B cell (primary cell): ENCODE measurements at regions not wholly inside any gene's neighbourhood (a gene's known extent, or its start where the extent isn't known, plus 50 kb on each side); places are given as distances from the start of the nearest gene placed in this dataset.
"Not testable (repeated sequence)": the region's sequence is repeated elsewhere in the genome, so short reads cannot be mapped to it uniquely, and the experiment has no call there.

Source experiments
- ATAC-seq: fragments of 200-7000 bp; cut with Tn5 transposase; one replicate; pipeline ENCODE4 v1.10.0; 2021; ENCODE audit warnings: low read depth, mild to moderate bottlenecking, moderate number of reproducible peaks, moderate library complexity
- CTCF ChIA-PET: fragments of 350-600 bp; sonication (Branson Sonifier 250); formaldehyde crosslinking; loops from one replicate; lab custom pipeline; 2021; ENCODE audit warnings: antibody characterized with exemption, inconsistent platforms; lab: Charles Lee
- POLR2A ChIA-PET: fragments of 350-600 bp; sonication (Branson Sonifier 250); formaldehyde crosslinking; loops from one replicate; lab custom pipeline; 2021; ENCODE audit warnings: antibody characterized with exemption; lab: Charles Lee
- DNase-seq: peaks from one replicate; pipeline ENCODE4 v3.0.0; 2013
- H2AFZ ChIP-seq: 2 replicates; pipeline ENCODE4 v1.6.1; 2012; ENCODE audit warnings: mild to moderate bottlenecking, low read depth, low read length; ENCODE audit not compliant: insufficient read depth, poor library complexity, severe bottlenecking
- H3K27ac ChIP-seq, 2 donors: 1 replicate in 1 of 2; 2 replicates in 1 of 2; pipeline ENCODE4 v1.5.1; 2012 to 2013; ENCODE audit warnings: low read length in 2 of 2, mild to moderate bottlenecking in 2 of 2, moderate library complexity in 1 of 2
- H3K27me3 ChIP-seq, 4 experiments: fragments of 200-600 bp in 1 of 4; sonication (generic) in 1 of 4; replicated peaks in 1 of 4; 1 replicate in 2 of 4; 2 replicates in 2 of 4; pipeline versions ENCODE4 v1.6.1 to v1.7.0; 2013 to 2016; ENCODE audit warnings: low read length in 3 of 4, mild to moderate bottlenecking in 2 of 4, mixed read lengths in 1 of 4, moderate library complexity in 1 of 4; ENCODE audit not compliant: insufficient read depth in 4 of 4, control insufficient read depth in 3 of 4; ENCODE audit errors: control extremely low read depth in 1 of 4
- H3K36me3 ChIP-seq, 2 experiments: replicated peaks in 1 of 2; 1 replicate in 1 of 2; 2 replicates in 1 of 2; pipeline versions ENCODE4 v1.6.1 to v1.7.1; 2013; ENCODE audit warnings: low read length in 1 of 2; ENCODE audit not compliant: insufficient read depth in 2 of 2, control insufficient read depth in 1 of 2; ENCODE audit errors: control extremely low read depth in 1 of 2, extremely low read depth in 1 of 2
- H3K4me1 ChIP-seq, 2 donors: fragments of 200-600 bp in 1 of 2; sonication (generic) in 1 of 2; 1 replicate in 1 of 2; 2 replicates in 1 of 2; pipeline versions ENCODE4 v1.5.1 to v1.6.1; 2013 to 2017; ENCODE audit warnings: low read length in 2 of 2; ENCODE audit not compliant: control insufficient read depth in 2 of 2, insufficient read depth in 2 of 2
- H3K4me2 ChIP-seq: replicated peaks from 2 replicates; pipeline ENCODE3; 2012; ENCODE audit warnings: mild to moderate bottlenecking, low read depth, low read length; ENCODE audit not compliant: poor library complexity, severe bottlenecking
- H3K4me3 ChIP-seq, 5 experiments: fragments of 200-600 bp in 1 of 5; sonication (generic) in 1 of 5; 1 replicate in 3 of 5; 2 replicates in 2 of 5; pipeline versions ENCODE4 v1.5.1 to v1.7.0; 2011 to 2016; ENCODE audit warnings: low read length in 4 of 5, mild to moderate bottlenecking in 4 of 5, low read depth in 2 of 5, control low read depth in 1 of 5, moderate library complexity in 1 of 5; ENCODE audit not compliant: insufficient read depth in 1 of 5; ENCODE audit errors: control extremely low read depth in 1 of 5, extremely low read depth in 1 of 5
- H3K79me2 ChIP-seq: fragments of 200-600 bp; sonication (generic); one replicate; pipeline ENCODE4 v1.6.0; 2016; ENCODE audit warnings: low read length; ENCODE audit not compliant: control insufficient read depth, insufficient read depth
- H3K9ac ChIP-seq: fragments of 200-600 bp; sonication (generic); 2 replicates; pipeline ENCODE4 v1.6.1; 2017; ENCODE audit warnings: mild to moderate bottlenecking, low read length, moderate library complexity
- H3K9me3 ChIP-seq, 3 donors: one replicate each; pipeline versions ENCODE4 v1.6.1 to v1.7.1; 2013; ENCODE audit warnings: low read length in 2 of 3; ENCODE audit not compliant: control insufficient read depth in 2 of 3, insufficient read depth in 1 of 3; ENCODE audit errors: control extremely low read depth in 1 of 3
- H4K20me1 ChIP-seq: 2 replicates; pipeline ENCODE4 v1.6.0; 2012; ENCODE audit warnings: mild to moderate bottlenecking, low read length; ENCODE audit not compliant: insufficient read depth, control insufficient read depth, poor library complexity, severe bottlenecking
- H3K27ac Mint-ChIP-seq: one replicate; pipeline ENCODE4 v1.8.0; 2021; ENCODE audit warnings: mixed read lengths
- H3K27me3 Mint-ChIP-seq: one replicate; pipeline ENCODE4 v1.8.0; 2021; ENCODE audit warnings: mixed read lengths
- H3K4me1 Mint-ChIP-seq: one replicate; pipeline ENCODE4 v1.8.0; 2021; ENCODE audit warnings: mixed read lengths
- H3K4me3 Mint-ChIP-seq: one replicate; pipeline ENCODE4 v1.8.0; 2021; ENCODE audit warnings: mixed read lengths
- H3K9me3 Mint-ChIP-seq: one replicate; pipeline ENCODE4 v1.8.0; 2022; ENCODE audit warnings: mixed read lengths; ENCODE audit not compliant: insufficient read depth
- CTCF ChIP-seq: fragments of 200-600 bp; IDR thresholded peaks from one replicate; pipeline ENCODE4 v1.8.0; 2022; ENCODE audit warnings: antibody characterized with exemption, mild to moderate bottlenecking
- EZH2 ChIP-seq: IDR thresholded peaks from 2 replicates; pipeline ENCODE4 v1.6.1; 2012; ENCODE audit warnings: borderline replicate concordance, low read depth, mild to moderate bottlenecking, moderate library complexity, low read length; ENCODE audit not compliant: insufficient read depth, poor library complexity, severe bottlenecking
- whole genome bisulfite sequencing: methylation state at CpG from one replicate; pipeline ENCODE4 v1.1.5; 2013; ENCODE audit warnings: missing lambda C conversion rate; ENCODE audit not compliant: insufficient coverage; 5-methylcytosine and 5-hydroxymethylcytosine counted together
- intact Hi-C: fragments of 100-400 bp; cut with micrococcal nuclease; formaldehyde crosslinking; loops from one replicate; pipeline ENCODE4 v1.10.0; 2022

- no peaks in the 10 kb centered on the region for H3K36me3 ChIP-seq
- DNase-seq = no peak
- Mint-ChIP-seq H3K4me1 (no peaks in the 10 kb centered on the region), H3K27me3 (peaks cover 5% of the 10 kb centered on the region), H3K4me3 (no peak overlapping the region), H3K27ac (no peak overlapping the region), H3K9me3 (peaks cover 5% of the 10 kb centered on the region)
- H3K27me3 ChIP-seq = peaks cover 0 to 10% (median 0%) of the 10 kb centered on the region in 4 experiments
- no peaks in the 10 kb centered on the region for H3K4me1 ChIP-seq
- no peak for ATAC-seq
- POLR2A ChIA-PET = no interaction called here
- TF ChIP-seq EZH2 (no peak), CTCF (no peak)
- H3K4me2 ChIP-seq = no peak overlapping the region
- CTCF ChIA-PET = no interaction called here
- no CpG with 5 or more reads among the region's 1 CpG for WGBS
- H3K9me3 ChIP-seq = peaks cover 0 to 11% (median 9%) of the 10 kb centered on the region in 3 donors
- intact Hi-C loops = no loop called here
- no peaks in the 10 kb centered on the region for H3K79me2 ChIP-seq
- H4K20me1 ChIP-seq = no peaks in the 10 kb centered on the region
- no peak overlapping the region for H2AFZ ChIP-seq
- no peak overlapping the region for H3K9ac ChIP-seq
- no peak overlapping the region for H3K4me3 ChIP-seq
- H3K27ac ChIP-seq = no peak overlapping the region
Observed at GRCh38 chr3:72065236-72065635, 280.3 kb upstream of the PROK2 start.

- CTCF ChIA-PET, H2AFZ ChIP-seq, H3K27me3 ChIP-seq, H3K4me3 Mint-ChIP-seq, H3K4me1 ChIP-seq, H3K4me1 Mint-ChIP-seq, H3K4me2 ChIP-seq, POLR2A ChIA-PET, intact Hi-C loops, ATAC-seq, H3K27ac Mint-ChIP-seq, H3K27me3 Mint-ChIP-seq, H3K9me3 Mint-ChIP-seq, H3K36me3 ChIP-seq, H4K20me1 ChIP-seq, DNase-seq, H3K4me3 ChIP-seq, H3K9ac ChIP-seq, H3K79me2 ChIP-seq, H3K27ac ChIP-seq: not testable (repeated sequence)
- no CpG with 5 or more reads among the region's 2 CpGs for WGBS
- H3K9me3 ChIP-seq = peaks cover 0 to 11% (median 9%) of the 10 kb centered on the region in 3 donors
Observed at GRCh38 chr3:72064727-72065126, 279.8 kb upstream of the PROK2 start.
